Activated naive CD4-positive, alpha-beta T cell treated with anti-CD3 and anti-CD28 coated beads, Interleukin-2, amount 50 U/mL, for 72 hours (primary cell): ENCODE measurements at regions not wholly inside any gene's neighbourhood (a gene's known extent, or its start where the extent isn't known, plus 50 kb on each side); places are given as distances from the start of the nearest gene placed in this dataset.
"Not testable (repeated sequence)": the region's sequence is repeated elsewhere in the genome, so short reads cannot be mapped to it uniquely, and the experiment has no call there.

Source experiments
- ATAC-seq, 2 donors: fragments of 150-1000 bp; cut with Tn5 transposase; 2 replicates each; pipeline ENCODE4 v1.10.0; 2021; ENCODE audit warnings: mild to moderate bottlenecking in 2 of 2, moderate library complexity in 2 of 2
- DNase-seq, 2 donors: peaks; one replicate each; pipeline ENCODE4 v3.0.0; 2021 to 2022; ENCODE audit warnings: low spot score in 2 of 2
- H3K27ac Mint-ChIP-seq, 2 donors: one replicate each; pipeline ENCODE4 v1.8.0; 2022; ENCODE audit warnings: mild to moderate bottlenecking in 2 of 2, mixed read lengths in 2 of 2
- H3K36me3 Mint-ChIP-seq, 2 donors: one replicate each; pipeline ENCODE4 v1.8.0; 2022; ENCODE audit warnings: mixed read lengths in 2 of 2
- H3K9me3 Mint-ChIP-seq, 2 donors: one replicate each; pipeline ENCODE4 v1.8.0; 2022; ENCODE audit warnings: mixed read lengths in 2 of 2

DNA sequence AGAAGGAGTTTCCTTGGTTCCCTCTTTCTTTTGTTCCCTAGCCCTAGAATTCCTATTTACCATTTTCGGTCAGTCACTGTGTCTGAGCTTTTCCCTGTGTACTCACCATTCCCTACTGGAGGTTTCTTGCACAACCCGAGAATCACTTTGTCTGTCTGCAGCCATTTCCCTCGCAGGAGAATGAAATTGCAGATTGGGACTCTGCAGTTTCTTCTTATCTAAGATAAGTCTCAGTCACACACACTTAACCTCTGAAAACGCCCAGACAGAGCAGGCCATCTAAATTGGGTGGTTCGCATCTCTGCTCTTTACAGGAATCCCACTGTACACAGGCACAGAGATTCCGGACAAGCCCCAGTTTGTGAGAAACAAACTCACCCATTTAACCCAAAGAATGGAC lies 58.6 kb upstream of the CNTNAP2 start:
- Mint-ChIP-seq H3K27ac (no peak overlapping the region), H3K9me3 (peaks cover 7 to 13% of the 10 kb centered on the region in 2 donors), H3K36me3 (no peaks in the 10 kb centered on the region)
- DNase-seq: no peak
- ATAC-seq: no peak

- Mint-ChIP-seq H3K9me3 (peaks cover 7 to 13% of the 10 kb centered on the region in 2 donors), H3K36me3 (no peaks in the 10 kb centered on the region), H3K27ac (no peak overlapping the region)
- ATAC-seq: no peak
- no peak for DNase-seq
Measured at GRCh38 chr7:146054909-146055308, 61.7 kb upstream of the CNTNAP2 start.

GRCh38 chr7:146053492-146053891 lies 63.1 kb upstream of the CNTNAP2 start:
- H3K27ac Mint-ChIP-seq: no peak overlapping the region
- DNase-seq (no peak), ATAC-seq (no peak)
- no peaks in the 10 kb centered on the region for H3K36me3 Mint-ChIP-seq
- peaks cover 7 to 9% of the 10 kb centered on the region in 2 donors for H3K9me3 Mint-ChIP-seq

DNA sequence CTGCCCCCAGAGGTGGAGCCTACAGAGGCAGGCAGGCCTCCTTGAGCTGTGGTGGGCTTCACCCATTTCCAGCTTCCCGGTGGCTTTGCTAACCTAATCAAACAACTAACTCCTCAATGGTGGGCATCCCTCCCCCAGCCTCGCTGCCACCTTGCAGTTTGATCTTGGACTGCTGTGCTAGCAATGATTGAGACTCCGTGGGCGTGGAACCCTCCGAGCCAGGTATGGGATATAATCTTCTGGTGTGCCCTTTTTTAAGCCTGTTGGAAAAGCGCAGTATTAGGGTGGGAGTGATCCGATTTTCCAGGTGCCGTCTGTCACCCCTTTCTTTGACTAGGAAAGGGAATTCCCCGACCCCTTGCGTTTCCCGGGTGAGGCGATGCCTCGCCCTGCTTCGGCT lies 73.3 kb upstream of the CNTNAP2 start:
- not testable (repeated sequence) for ATAC-seq, DNase-seq, H3K27ac Mint-ChIP-seq, H3K9me3 Mint-ChIP-seq
- H3K36me3 Mint-ChIP-seq: peaks cover 0 to 11% of the 10 kb centered on the region in 2 donors

GRCh38 chr7:146028251-146028750 lies 88.3 kb upstream of the CNTNAP2 start:
- DNase-seq: no peak
- Mint-ChIP-seq H3K36me3 (no peaks in the 10 kb centered on the region), H3K9me3 (peaks cover 14 to 21% of the 10 kb centered on the region in 2 donors), H3K27ac (no peak overlapping the region)
- ATAC-seq: no peak

- DNase-seq: no peak
- Mint-ChIP-seq H3K9me3 (peaks cover 14 to 21% of the 10 kb centered on the region in 2 donors), H3K36me3 (no peaks in the 10 kb centered on the region), H3K27ac (no peak overlapping the region)
- ATAC-seq: no peak
Measured at GRCh38 chr7:146027243-146027642, 89.4 kb upstream of the CNTNAP2 start.

DNA sequence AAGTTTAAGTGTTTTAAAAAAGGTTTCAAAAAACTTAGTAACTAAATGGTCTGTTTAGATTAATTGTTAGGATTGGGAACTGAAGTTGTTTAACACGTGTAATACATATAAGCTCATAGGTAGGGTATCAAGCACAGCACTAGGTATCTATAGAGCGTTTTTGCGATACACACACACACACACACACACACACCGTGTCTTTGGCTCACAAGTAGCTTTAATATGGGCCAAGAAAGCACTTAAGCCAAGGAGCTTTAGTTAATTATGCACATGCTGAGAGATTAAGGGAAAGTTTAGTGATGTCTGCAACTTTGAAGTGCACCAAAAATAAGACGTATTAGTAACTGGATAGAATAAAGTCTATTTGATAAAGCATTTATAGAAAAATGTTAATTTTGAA lies 93.8 kb upstream of the CNTNAP2 start:
- no peak overlapping the region for H3K27ac Mint-ChIP-seq
- H3K9me3 Mint-ChIP-seq: peaks cover 17 to 33% of the 10 kb centered on the region in 2 donors
- no peaks in the 10 kb centered on the region for H3K36me3 Mint-ChIP-seq
- ATAC-seq (no peak), DNase-seq (no peak)

- peaks cover 6 to 16% of the 10 kb centered on the region in 2 donors for H3K9me3 Mint-ChIP-seq
- not testable (repeated sequence) for H3K27ac Mint-ChIP-seq, H3K36me3 Mint-ChIP-seq
Measured at GRCh38 chr7:146019041-146020004, 97.3 kb upstream of the CNTNAP2 start.

DNA sequence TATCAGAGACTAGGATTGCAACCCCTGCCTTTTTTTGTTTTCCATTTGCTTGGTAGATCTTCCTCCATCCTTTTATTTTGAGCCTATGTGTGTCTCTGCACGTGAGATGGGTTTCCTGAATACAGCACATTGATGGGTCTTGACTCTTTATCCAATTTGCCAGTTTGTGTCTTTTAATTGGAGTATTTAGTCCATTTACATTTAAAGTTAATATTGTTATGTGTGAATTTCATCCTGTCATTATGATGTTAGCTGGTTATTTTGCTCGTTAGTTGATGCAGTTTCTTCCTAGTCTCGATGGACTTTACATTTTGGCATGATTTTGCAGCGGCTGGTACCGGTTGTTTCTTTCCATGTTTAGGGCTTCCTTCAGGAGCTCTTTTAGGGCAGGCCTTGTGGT lies 99.2 kb upstream of the CNTNAP2 start:
- H3K27ac Mint-ChIP-seq, ATAC-seq, H3K36me3 Mint-ChIP-seq, DNase-seq: not testable (repeated sequence)
- peaks cover 3 to 12% of the 10 kb centered on the region in 2 donors for H3K9me3 Mint-ChIP-seq

More at GRCh38 chr7:146019041-146020004, 97.3 kb upstream of the CNTNAP2 start:
- not testable (repeated sequence) for ATAC-seq, DNase-seq

- ATAC-seq: not testable (repeated sequence)
Measured at GRCh38 chr7:146014154-146014553, 102.4 kb upstream of the CNTNAP2 start.

DNA sequence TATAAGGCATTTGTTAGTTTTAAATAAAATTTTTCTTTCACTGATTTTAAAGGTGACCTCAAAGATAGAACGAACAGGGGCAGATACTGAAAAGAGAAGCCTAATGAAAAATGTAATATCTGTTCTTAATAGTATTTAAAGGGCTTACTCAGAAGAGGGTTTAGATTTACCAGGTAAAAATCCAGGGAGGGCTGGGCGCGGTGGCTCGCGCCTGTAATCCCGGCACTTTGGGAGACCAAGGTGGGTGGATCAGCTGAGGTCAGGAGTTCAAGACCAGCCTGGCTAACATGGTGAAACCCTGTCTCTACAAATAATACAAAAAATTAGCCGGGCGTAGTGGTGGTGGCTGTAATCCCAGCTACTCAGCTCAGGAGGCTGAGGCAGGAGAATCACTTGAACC lies 108.3 kb upstream of the CNTNAP2 start:
- DNase-seq: no peak
- Mint-ChIP-seq H3K36me3 (no peaks in the 10 kb centered on the region), H3K9me3 (peaks cover 1 to 13% of the 10 kb centered on the region in 2 donors), H3K27ac (no peak overlapping the region)
- no peak for ATAC-seq

More at GRCh38 chr7:146014154-146014553, 102.4 kb upstream of the CNTNAP2 start:
- H3K27ac Mint-ChIP-seq, H3K36me3 Mint-ChIP-seq, DNase-seq: not testable (repeated sequence)
- peaks cover 0 to 17% of the 10 kb centered on the region in 2 donors for H3K9me3 Mint-ChIP-seq

GRCh38 chr7:146004805-146005204 lies 111.8 kb upstream of the CNTNAP2 start:
- ATAC-seq (no peak), DNase-seq (no peak)
- H3K27ac Mint-ChIP-seq: no peak overlapping the region
- peaks cover 4 to 10% of the 10 kb centered on the region in 2 donors for H3K9me3 Mint-ChIP-seq
- no peaks in the 10 kb centered on the region for H3K36me3 Mint-ChIP-seq

GRCh38 chr7:146002431-146003078 lies 114.0 kb upstream of the CNTNAP2 start:
- Mint-ChIP-seq H3K27ac (no peak overlapping the region), H3K9me3 (peaks cover 4 to 10% of the 10 kb centered on the region in 2 donors), H3K36me3 (no peaks in the 10 kb centered on the region)
- no peak for ATAC-seq
- DNase-seq: no peak

- no peak overlapping the region for H3K27ac Mint-ChIP-seq
- no peaks in the 10 kb centered on the region for H3K36me3 Mint-ChIP-seq
- peaks cover 4 to 10% of the 10 kb centered on the region in 2 donors for H3K9me3 Mint-ChIP-seq
- no peak for DNase-seq
- ATAC-seq: no peak
Measured at GRCh38 chr7:146002008-146002407, 114.6 kb upstream of the CNTNAP2 start.

GRCh38 chr7:146000882-146001281 lies 115.7 kb upstream of the CNTNAP2 start:
- H3K36me3 Mint-ChIP-seq: no peaks in the 10 kb centered on the region
- ATAC-seq: no peak
- DNase-seq: no peak
- H3K27ac Mint-ChIP-seq: no peak overlapping the region
- H3K9me3 Mint-ChIP-seq: peaks cover 4 to 10% of the 10 kb centered on the region in 2 donors

DNA sequence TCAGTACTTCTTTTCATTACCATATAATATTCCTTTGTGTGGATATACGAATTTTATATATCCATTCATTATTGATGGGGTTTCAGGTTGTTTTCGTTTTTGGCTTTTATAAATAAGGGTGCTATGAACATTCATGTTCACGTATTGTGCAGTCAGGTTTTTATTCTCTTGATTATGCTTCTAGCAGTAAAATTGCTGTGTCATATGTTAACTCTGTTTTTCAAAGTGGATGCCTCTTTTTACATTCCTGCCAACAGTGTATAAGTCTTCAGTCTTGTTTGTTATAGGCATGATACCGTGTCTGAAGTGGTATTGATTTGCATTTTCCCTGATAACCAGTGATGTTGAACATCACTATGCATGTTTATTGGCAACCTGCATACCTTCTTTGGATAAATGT lies 127.1 kb upstream of the CNTNAP2 start:
- DNase-seq (no peak), ATAC-seq (no peak)
- Mint-ChIP-seq H3K36me3 (no peaks in the 10 kb centered on the region), H3K27ac (no peak overlapping the region), H3K9me3 (peaks cover 6 to 11% of the 10 kb centered on the region in 2 donors)

DNA sequence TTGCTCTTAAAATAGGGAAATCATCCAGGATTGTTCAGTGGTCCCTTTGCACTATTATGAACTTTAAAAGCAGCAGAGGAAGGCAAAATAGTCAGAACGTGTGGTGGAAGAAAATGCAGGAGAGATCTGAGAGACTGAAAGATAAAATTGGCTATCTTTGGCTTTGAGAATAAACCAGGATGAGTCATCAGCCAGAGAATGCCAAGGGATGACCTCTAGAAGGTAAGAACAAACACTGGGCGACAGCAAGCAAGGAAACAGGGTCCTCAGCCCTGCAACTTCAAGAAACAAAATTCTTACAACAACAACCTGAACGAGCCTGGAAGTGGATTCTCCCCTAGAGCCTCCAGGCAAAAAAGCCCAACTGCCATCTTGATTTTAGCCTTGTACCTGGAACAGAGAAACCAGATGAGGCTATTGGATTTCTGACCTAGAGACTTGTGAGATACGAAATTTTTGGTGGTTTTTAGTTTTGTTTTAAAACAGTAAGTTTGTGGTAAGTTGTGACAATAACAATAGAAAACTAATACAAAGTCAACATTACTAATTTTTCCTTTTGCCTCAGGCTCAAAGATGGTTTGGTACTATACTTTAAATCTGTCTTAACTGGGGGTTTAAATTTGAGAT lies 130.2 kb upstream of the CNTNAP2 start:
- no peak overlapping the region for H3K27ac Mint-ChIP-seq
- ATAC-seq (no peak), DNase-seq (no peak)
- H3K9me3 Mint-ChIP-seq: peaks cover 9 to 15% of the 10 kb centered on the region in 2 donors
- no peaks in the 10 kb centered on the region for H3K36me3 Mint-ChIP-seq
